ENCODE measurements at regions not wholly inside any gene's neighbourhood (a gene's known extent, or its start where the extent isn't known, plus 50 kb on each side); places are given as distances from the start of the nearest gene placed in this dataset.

DNA sequence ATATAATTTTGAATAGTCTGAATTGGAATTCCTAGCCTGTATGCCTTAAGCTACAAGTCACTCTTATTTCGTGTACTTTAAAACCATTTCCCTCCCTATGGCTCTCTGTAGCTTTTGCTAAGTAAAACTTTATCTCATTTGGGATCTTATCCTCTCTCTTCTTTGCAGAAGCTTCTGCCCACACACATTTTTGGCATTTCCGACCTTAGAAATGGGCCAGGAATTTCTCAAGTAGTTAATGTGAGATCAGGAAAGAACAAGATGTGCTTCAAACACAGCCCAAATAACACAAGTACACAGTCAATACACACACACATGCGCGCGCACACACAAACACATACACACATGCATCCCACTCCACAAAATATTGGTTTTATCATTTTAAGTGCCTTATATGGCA, 931.0 kb upstream of the MIR17HG start:
- H3K79me2 ChIP-seq (replicated peaks; ENCODE audit: insufficient read depth), result no peaks in the 10 kb centered on the region
- H3K27ac ChIP-seq (ENCODE audit: low read depth), result no peak overlapping the region
- Mint-ChIP-seq H3K9me3 (no peaks in the 10 kb centered on the region), H3K36me3 (ENCODE audit: low read depth) (no peaks in the 10 kb centered on the region), H3K4me1 (peaks cover 20% of the 10 kb centered on the region), H3K4me3 (no peak overlapping the region), H3K27me3 (ENCODE audit: insufficient read depth, low read depth, poor library complexity) (peaks cover 6% of the 10 kb centered on the region), H3K27ac (peak overlapping the region; percentile 81; the same call in 1 of the 2 replicates)
- DNase-seq (ENCODE audit: low spot score) (no peak), ATAC-seq (no peak)
- no peaks in the 10 kb centered on the region for H3K9me2 ChIP-seq (ENCODE audit: insufficient read depth)
- H3K4me1 ChIP-seq (ENCODE audit: insufficient read depth), result peaks cover 12% of the 10 kb centered on the region
- H3K4me3 ChIP-seq, result no peak overlapping the region
- no peak overlapping the region for H2AFZ ChIP-seq
- H3K4me2 ChIP-seq, result no peak overlapping the region
- no peaks in the 10 kb centered on the region for H3K36me3 ChIP-seq (ENCODE audit: insufficient read depth)
- no peaks in the 10 kb centered on the region for H3K27me3 ChIP-seq (ENCODE audit: insufficient read depth)
- TF ChIP-seq STAT1 (IDR thresholded peaks at IDR 0.05; ENCODE audit: unreplicated experiment), result no peak
- TF ChIP-seq, protein P1, sequence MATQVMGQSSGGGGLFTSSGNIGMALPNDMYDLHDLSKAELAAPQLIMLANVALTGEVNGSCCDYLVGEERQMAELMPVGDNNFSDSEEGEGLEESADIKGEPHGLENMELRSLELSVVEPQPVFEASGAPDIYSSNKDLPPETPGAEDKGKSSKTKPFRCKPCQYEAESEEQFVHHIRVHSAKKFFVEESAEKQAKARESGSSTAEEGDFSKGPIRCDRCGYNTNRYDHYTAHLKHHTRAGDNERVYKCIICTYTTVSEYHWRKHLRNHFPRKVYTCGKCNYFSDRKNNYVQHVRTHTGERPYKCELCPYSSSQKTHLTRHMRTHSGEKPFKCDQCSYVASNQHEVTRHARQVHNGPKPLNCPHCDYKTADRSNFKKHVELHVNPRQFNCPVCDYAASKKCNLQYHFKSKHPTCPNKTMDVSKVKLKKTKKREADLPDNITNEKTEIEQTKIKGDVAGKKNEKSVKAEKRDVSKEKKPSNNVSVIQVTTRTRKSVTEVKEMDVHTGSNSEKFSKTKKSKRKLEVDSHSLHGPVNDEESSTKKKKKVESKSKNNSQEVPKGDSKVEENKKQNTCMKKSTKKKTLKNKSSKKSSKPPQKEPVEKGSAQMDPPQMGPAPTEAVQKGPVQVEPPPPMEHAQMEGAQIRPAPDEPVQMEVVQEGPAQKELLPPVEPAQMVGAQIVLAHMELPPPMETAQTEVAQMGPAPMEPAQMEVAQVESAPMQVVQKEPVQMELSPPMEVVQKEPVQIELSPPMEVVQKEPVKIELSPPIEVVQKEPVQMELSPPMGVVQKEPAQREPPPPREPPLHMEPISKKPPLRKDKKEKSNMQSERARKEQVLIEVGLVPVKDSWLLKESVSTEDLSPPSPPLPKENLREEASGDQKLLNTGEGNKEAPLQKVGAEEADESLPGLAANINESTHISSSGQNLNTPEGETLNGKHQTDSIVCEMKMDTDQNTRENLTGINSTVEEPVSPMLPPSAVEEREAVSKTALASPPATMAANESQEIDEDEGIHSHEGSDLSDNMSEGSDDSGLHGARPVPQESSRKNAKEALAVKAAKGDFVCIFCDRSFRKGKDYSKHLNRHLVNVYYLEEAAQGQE (IDR thresholded peaks at IDR 0.05; ENCODE audit: unreplicated experiment), result no peak
- TF ChIP-seq EZH2 (IDR thresholded peaks at IDR 0.05; ENCODE audit: low read depth, unreplicated experiment), result no peak
- no peak for TF ChIP-seq ZNF114 (CRISPR knock-in tag; IDR thresholded peaks at IDR 0.05)
- no peak for TF ChIP-seq CTCF (conservative IDR thresholded peaks at IDR 0.05; ENCODE audit: low read depth in 2 of 2)
- TF ChIP-seq CREB1 (CRISPR knock-in tag; IDR thresholded peaks at IDR 0.05; ENCODE audit: low read depth), result no peak
- TF ChIP-seq NANOG (IDR thresholded peaks at IDR 0.05; ENCODE audit: borderline replicate concordance), result no peak
- TF ChIP-seq, protein P2, sequence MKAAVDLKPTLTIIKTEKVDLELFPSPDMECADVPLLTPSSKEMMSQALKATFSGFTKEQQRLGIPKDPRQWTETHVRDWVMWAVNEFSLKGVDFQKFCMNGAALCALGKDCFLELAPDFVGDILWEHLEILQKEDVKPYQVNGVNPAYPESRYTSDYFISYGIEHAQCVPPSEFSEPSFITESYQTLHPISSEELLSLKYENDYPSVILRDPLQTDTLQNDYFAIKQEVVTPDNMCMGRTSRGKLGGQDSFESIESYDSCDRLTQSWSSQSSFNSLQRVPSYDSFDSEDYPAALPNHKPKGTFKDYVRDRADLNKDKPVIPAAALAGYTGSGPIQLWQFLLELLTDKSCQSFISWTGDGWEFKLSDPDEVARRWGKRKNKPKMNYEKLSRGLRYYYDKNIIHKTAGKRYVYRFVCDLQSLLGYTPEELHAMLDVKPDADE (IDR thresholded peaks at IDR 0.05), result no peak
- TF ChIP-seq ZNF331 (CRISPR knock-in tag; IDR thresholded peaks at IDR 0.05; ENCODE audit: low read depth), result no peak
- TF ChIP-seq, protein P3, sequence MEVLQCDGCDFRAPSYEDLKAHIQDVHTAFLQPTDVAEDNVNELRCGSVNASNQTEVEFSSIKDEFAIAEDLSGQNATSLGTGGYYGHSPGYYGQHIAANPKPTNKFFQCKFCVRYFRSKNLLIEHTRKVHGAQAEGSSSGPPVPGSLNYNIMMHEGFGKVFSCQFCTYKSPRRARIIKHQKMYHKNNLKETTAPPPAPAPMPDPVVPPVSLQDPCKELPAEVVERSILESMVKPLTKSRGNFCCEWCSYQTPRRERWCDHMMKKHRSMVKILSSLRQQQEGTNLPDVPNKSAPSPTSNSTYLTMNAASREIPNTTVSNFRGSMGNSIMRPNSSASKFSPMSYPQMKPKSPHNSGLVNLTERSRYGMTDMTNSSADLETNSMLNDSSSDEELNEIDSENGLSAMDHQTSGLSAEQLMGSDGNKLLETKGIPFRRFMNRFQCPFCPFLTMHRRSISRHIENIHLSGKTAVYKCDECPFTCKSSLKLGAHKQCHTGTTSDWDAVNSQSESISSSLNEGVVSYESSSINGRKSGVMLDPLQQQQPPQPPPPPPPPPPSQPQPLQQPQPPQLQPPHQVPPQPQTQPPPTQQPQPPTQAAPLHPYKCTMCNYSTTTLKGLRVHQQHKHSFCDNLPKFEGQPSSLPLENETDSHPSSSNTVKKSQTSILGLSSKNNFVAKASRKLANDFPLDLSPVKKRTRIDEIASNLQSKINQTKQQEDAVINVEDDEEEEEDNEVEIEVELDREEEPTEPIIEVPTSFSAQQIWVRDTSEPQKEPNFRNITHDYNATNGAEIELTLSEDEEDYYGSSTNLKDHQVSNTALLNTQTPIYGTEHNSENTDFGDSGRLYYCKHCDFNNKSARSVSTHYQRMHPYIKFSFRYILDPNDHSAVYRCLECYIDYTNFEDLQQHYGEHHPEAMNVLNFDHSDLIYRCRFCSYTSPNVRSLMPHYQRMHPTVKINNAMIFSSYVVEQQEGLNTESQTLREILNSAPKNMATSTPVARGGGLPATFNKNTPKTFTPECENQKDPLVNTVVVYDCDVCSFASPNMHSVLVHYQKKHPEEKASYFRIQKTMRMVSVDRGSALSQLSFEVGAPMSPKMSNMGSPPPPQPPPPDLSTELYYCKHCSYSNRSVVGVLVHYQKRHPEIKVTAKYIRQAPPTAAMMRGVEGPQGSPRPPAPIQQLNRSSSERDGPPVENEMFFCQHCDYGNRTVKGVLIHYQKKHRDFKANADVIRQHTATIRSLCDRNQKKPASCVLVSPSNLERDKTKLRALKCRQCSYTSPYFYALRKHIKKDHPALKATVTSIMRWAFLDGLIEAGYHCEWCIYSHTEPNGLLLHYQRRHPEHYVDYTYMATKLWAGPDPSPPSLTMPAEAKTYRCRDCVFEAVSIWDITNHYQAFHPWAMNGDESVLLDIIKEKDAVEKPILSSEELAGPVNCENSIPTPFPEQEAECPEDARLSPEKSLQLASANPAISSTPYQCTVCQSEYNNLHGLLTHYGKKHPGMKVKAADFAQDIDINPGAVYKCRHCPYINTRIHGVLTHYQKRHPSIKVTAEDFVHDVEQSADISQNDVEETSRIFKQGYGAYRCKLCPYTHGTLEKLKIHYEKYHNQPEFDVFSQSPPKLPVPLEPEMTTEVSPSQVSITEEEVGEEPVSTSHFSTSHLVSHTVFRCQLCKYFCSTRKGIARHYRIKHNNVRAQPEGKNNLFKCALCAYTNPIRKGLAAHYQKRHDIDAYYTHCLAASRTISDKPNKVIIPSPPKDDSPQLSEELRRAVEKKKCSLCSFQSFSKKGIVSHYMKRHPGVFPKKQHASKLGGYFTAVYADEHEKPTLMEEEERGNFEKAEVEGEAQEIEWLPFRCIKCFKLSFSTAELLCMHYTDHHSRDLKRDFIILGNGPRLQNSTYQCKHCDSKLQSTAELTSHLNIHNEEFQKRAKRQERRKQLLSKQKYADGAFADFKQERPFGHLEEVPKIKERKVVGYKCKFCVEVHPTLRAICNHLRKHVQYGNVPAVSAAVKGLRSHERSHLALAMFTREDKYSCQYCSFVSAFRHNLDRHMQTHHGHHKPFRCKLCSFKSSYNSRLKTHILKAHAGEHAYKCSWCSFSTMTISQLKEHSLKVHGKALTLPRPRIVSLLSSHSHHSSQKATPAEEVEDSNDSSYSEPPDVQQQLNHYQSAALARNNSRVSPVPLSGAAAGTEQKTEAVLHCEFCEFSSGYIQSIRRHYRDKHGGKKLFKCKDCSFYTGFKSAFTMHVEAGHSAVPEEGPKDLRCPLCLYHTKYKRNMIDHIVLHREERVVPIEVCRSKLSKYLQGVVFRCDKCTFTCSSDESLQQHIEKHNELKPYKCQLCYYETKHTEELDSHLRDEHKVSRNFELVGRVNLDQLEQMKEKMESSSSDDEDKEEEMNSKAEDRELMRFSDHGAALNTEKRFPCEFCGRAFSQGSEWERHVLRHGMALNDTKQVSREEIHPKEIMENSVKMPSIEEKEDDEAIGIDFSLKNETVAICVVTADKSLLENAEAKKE (CRISPR knock-in tag; IDR thresholded peaks at IDR 0.05), result no peak
- no peak for TF ChIP-seq JUNB (IDR thresholded peaks at IDR 0.05; ENCODE audit: unreplicated experiment)
- no peak for TF ChIP-seq POLR2AphosphoS5 (IDR thresholded peaks at IDR 0.05; ENCODE audit: low read depth)
- TF ChIP-seq EZH2phosphoT487 (IDR thresholded peaks at IDR 0.05; ENCODE audit: unreplicated experiment), result no peak
- H3F3A ChIP-seq (replicated peaks; ENCODE audit: low read depth), result no peaks in the 10 kb centered on the region
- no peaks in the 10 kb centered on the region for H4K20me1 ChIP-seq (replicated peaks; ENCODE audit: insufficient read depth)

Data from GM23338 (cell line).